Endodermal cell (in vitro differentiated cells): ENCODE measurements at regions not wholly inside any gene's neighbourhood (a gene's known extent, or its start where the extent isn't known, plus 50 kb on each side); places are given as distances from the start of the nearest gene placed in this dataset.

Experiments
- DNase-seq: peaks from one replicate; pipeline ENCODE4 v3.0.0-alpha.2; 2017
- H3K27ac ChIP-seq: 2 replicates; pipeline ENCODE4 v1.5.1; 2013; ENCODE audit warnings: mild to moderate bottlenecking, low read depth, low read length, moderate library complexity
- H3K27me3 ChIP-seq: 2 replicates; pipeline ENCODE4 v1.6.1; 2013; ENCODE audit warnings: mild to moderate bottlenecking, low read length, moderate library complexity; ENCODE audit not compliant: insufficient read depth, control insufficient read depth, poor library complexity, severe bottlenecking
- H3K36me3 ChIP-seq: 2 replicates; pipeline ENCODE4 v1.7.0; 2013; ENCODE audit warnings: mild to moderate bottlenecking, low read length, moderate library complexity; ENCODE audit not compliant: control insufficient read depth, insufficient read depth
- H3K4me1 ChIP-seq: one replicate; pipeline ENCODE4 v1.7.0; 2013; ENCODE audit warnings: low read length; ENCODE audit not compliant: control insufficient read depth, insufficient read depth
- H3K4me3 ChIP-seq: 2 replicates; pipeline ENCODE4 v1.5.1; 2013; ENCODE audit warnings: mild to moderate bottlenecking, low read length, moderate library complexity
- H3K9ac ChIP-seq: 2 replicates; pipeline ENCODE4 v1.6.1; 2013; ENCODE audit warnings: mild to moderate bottlenecking, low read length, moderate library complexity; ENCODE audit not compliant: poor library complexity, severe bottlenecking; ENCODE audit errors: extremely low read depth
- H3K9me3 ChIP-seq: 2 replicates; pipeline ENCODE4 v1.6.1; 2013; ENCODE audit warnings: mild to moderate bottlenecking, low read length, moderate library complexity; ENCODE audit not compliant: control insufficient read depth
- H3K27ac Mint-ChIP-seq: 2 replicates; pipeline ENCODE4 v1.8.0; 2020; ENCODE audit warnings: mixed read lengths
- H3K27me3 Mint-ChIP-seq: 2 replicates; pipeline ENCODE4 v1.8.0; 2021; ENCODE audit warnings: mild to moderate bottlenecking, mixed read lengths; ENCODE audit not compliant: insufficient read depth
- H3K36me3 Mint-ChIP-seq: 2 replicates; pipeline ENCODE4 v1.8.0; 2020; ENCODE audit warnings: low read depth, mixed read lengths
- H3K4me1 Mint-ChIP-seq: 2 replicates; pipeline ENCODE4 v1.8.0; 2020; ENCODE audit warnings: mixed read lengths
- H3K4me3 Mint-ChIP-seq: 2 replicates; pipeline ENCODE4 v1.8.0; 2020; ENCODE audit warnings: mild to moderate bottlenecking, moderate library complexity, mixed read lengths
- H3K9me3 Mint-ChIP-seq: 2 replicates; pipeline ENCODE4 v1.8.0; 2020; ENCODE audit warnings: mild to moderate bottlenecking, mixed read lengths
- WGBS, 2 experiments: methylation state at CpG; one replicate each; pipeline versions ENCODE4 v1.1.5 to v1.1.7; 2013; ENCODE audit warnings: missing lambda C conversion rate in 2 of 2, mixed read lengths in 1 of 2; ENCODE audit not compliant: insufficient coverage in 1 of 2, insufficient read length in 1 of 2; 5-methylcytosine and 5-hydroxymethylcytosine counted together
- TF ChIP-seq, protein P1 (sequence below): fragments of 200-600 bp; sonication (generic); conservative IDR thresholded peaks from 2 replicates; pipeline ENCODE4 v1.5.0; 2021; ENCODE audit warnings: antibody characterized with exemption, mild to moderate bottlenecking

GRCh38 chr6:137784583-137784982 is 82.5 kb upstream of the TNFAIP3 start:
- no peaks in the 10 kb centered on the region for H3K36me3 Mint-ChIP-seq
- no peaks in the 10 kb centered on the region for H3K9me3 ChIP-seq
- H3K36me3 ChIP-seq = no peaks in the 10 kb centered on the region
- TF ChIP-seq, protein P1, sequence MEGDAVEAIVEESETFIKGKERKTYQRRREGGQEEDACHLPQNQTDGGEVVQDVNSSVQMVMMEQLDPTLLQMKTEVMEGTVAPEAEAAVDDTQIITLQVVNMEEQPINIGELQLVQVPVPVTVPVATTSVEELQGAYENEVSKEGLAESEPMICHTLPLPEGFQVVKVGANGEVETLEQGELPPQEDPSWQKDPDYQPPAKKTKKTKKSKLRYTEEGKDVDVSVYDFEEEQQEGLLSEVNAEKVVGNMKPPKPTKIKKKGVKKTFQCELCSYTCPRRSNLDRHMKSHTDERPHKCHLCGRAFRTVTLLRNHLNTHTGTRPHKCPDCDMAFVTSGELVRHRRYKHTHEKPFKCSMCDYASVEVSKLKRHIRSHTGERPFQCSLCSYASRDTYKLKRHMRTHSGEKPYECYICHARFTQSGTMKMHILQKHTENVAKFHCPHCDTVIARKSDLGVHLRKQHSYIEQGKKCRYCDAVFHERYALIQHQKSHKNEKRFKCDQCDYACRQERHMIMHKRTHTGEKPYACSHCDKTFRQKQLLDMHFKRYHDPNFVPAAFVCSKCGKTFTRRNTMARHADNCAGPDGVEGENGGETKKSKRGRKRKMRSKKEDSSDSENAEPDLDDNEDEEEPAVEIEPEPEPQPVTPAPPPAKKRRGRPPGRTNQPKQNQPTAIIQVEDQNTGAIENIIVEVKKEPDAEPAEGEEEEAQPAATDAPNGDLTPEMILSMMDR = no peak
- no peak overlapping the region for H3K27ac ChIP-seq
- WGBS, 2 experiments = 56% methylated on average over 1 of the region's 1 CpG; no CpG with 5 or more reads in 1 of the 2 experiments
- H3K4me1 Mint-ChIP-seq = peaks cover 16% of the 10 kb centered on the region
- H3K4me3 ChIP-seq = no peak overlapping the region
- H3K9ac ChIP-seq = no peak overlapping the region
- DNase-seq = no peak
- H3K27me3 Mint-ChIP-seq = no peaks in the 10 kb centered on the region
- no peak overlapping the region for H3K4me3 Mint-ChIP-seq
- H3K9me3 Mint-ChIP-seq = no peaks in the 10 kb centered on the region
- H3K27ac Mint-ChIP-seq = no peak overlapping the region
- no peaks in the 10 kb centered on the region for H3K27me3 ChIP-seq
- peaks cover 12% of the 10 kb centered on the region for H3K4me1 ChIP-seq

- WGBS, 2 experiments = 91 to 100% methylated on average over 1 to 2 of the region's 2 CpGs
- Mint-ChIP-seq H3K36me3 (no peaks in the 10 kb centered on the region), H3K4me3 (no peak overlapping the region), H3K4me1 (peaks cover 14% of the 10 kb centered on the region), H3K27me3 (no peaks in the 10 kb centered on the region), H3K27ac (no peak overlapping the region), H3K9me3 (no peaks in the 10 kb centered on the region)
- Histone ChIP-seq H3K9ac (no peak overlapping the region), H3K27me3 (no peaks in the 10 kb centered on the region), H3K36me3 (no peaks in the 10 kb centered on the region), H3K4me1 (peaks cover 12% of the 10 kb centered on the region), H3K9me3 (no peaks in the 10 kb centered on the region), H3K27ac (no peak overlapping the region), H3K4me3 (no peak overlapping the region)
- TF ChIP-seq, protein P1 = no peak
- no peak for DNase-seq
These were observed 80.0 kb upstream of the TNFAIP3 start for GRCh38 chr6:137787016-137787415.

DNA sequence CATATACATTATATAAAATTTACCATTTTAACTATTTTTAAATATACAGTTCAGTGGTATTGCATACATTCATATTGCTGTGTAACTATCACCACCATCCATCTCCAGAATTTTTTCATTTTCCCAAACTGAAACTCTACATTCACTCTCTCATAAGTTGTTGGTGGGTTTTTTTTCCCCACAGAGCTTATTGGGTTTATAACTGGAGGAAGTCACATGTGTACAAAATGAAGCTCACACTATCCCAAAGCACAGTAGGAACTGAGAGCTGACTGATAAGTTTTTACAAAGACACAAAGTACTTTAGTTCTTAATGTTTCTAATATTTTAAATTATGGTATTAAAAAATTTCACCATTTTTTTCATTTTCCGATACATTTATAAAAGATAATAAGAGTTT is 78.8 kb upstream of the TNFAIP3 start:
- Histone ChIP-seq H3K36me3 (no peaks in the 10 kb centered on the region), H3K4me1 (peaks cover 11% of the 10 kb centered on the region), H3K27me3 (no peaks in the 10 kb centered on the region), H3K9ac (no peak overlapping the region), H3K4me3 (no peak overlapping the region), H3K27ac (no peak overlapping the region), H3K9me3 (no peaks in the 10 kb centered on the region)
- no peak for DNase-seq
- no peak overlapping the region for H3K27ac Mint-ChIP-seq
- no peak overlapping the region for H3K4me3 Mint-ChIP-seq
- WGBS, 2 experiments = no CpG with 5 or more reads among the region's 1 CpG
- H3K9me3 Mint-ChIP-seq = no peaks in the 10 kb centered on the region
- peaks cover 4% of the 10 kb centered on the region for H3K4me1 Mint-ChIP-seq
- H3K36me3 Mint-ChIP-seq = no peaks in the 10 kb centered on the region
- no peaks in the 10 kb centered on the region for H3K27me3 Mint-ChIP-seq
- TF ChIP-seq, protein P1 = no peak
